T47D (cell line): ENCODE measurements at regions not wholly inside any gene's neighbourhood (a gene's known extent, or its start where the extent isn't known, plus 50 kb on each side); places are given as distances from the start of the nearest gene placed in this dataset.
"Not testable (repeated sequence)": the region's sequence is repeated elsewhere in the genome, so short reads cannot be mapped to it uniquely, and the experiment has no call there.

Source experiments
- DNase-seq, 2 experiments: peaks; one replicate each; pipeline versions ENCODE4 v3.0.0 to v3.0.0-alpha.2; 2011 to 2012; ENCODE audit warnings: low read depth in 1 of 2, low spot score in 1 of 2
- JUND ChIP-seq: IDR thresholded peaks from 2 replicates; pipeline ENCODE4 v1.6.1; 2012; ENCODE audit warnings: low read depth
- in situ Hi-C: cut with HindIII; loops from 2 replicates; pipeline ENCODE4 v1.10.0; 2016; ENCODE audit warnings: low sequenced_read_pairs, low pct_unique_long_range_greater_than_20kb

DNA sequence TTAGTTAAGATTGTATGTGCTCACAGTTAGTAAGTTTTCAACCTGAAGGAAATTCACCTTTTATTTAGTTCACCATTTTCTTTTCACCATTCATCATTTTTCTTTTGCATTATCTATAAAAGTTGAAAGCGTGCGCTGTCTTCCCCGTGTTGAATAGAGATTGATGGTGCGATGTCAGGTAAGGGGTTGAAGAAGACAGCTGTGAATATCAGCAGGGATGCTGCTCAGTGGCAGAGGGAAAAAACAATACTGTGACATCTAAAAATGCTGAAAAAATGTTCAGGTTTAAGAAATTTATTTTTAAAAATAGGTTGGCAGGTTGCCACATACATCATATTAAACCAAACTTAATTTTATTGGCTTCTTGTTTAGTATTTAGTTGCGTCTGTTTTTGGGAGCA lies 815.0 kb downstream of the DTWD2 start:
- in situ Hi-C loops, result no loop called here

GRCh38 chr5:118165619-118166018 lies 822.7 kb downstream of the DTWD2 start:
- in situ Hi-C loops, result no loop called here
- no peak for TF ChIP-seq JUND
- DNase-seq, result no peak

More for the DNA sequence above, 815.0 kb downstream of the DTWD2 start:
- DNase-seq, result no peak
- no peak for TF ChIP-seq JUND

- no peak for TF ChIP-seq JUND
- no peak for DNase-seq
- in situ Hi-C loops, result no loop called here
Measured at GRCh38 chr5:118156181-118156580, 832.2 kb downstream of the DTWD2 start.

DNA sequence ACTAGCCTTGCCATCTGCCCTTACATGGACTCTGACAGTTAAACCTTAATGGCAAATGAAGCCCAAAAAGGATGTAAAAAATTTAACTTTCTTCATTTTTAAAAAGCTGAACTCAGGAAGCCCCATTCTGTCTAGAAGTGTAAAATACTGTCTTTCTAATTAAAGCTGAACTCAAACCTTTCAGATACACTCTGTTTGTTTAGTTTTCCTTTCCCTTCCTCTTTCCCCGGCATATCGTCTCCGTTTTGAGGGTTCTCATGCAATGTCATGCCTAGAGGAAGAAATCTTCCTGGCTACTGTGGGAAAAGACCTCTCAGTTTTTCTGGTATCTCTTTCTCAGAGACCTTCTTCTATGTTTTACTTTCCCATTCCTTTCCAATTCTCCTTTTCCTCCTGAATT lies 841.5 kb downstream of the DTWD2 start:
- in situ Hi-C loops, result no loop called here
- no peak for TF ChIP-seq JUND
- DNase-seq, result no peak

GRCh38 chr5:118144540-118144939 lies 843.8 kb downstream of the DTWD2 start:
- no peak for DNase-seq
- no peak for TF ChIP-seq JUND
- in situ Hi-C loops, result no loop called here

DNA sequence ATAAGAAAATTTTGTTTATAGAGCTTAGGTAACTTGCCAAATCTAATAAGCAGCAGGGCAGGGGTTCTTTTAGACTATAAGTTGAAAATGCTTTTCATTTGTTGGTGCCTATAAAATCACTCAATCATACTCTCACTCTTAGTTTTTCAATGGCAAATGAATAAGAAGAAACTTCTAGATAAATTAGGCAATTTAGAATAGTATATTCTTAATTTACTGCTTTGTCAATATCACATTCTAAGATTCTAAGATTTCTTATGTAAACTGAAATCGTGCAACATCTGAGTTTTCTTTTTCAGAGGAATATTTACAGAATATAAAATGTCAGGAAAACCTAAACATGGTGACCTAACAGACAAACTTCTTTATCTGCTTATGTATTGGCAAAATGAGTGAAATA lies 849.0 kb downstream of the DTWD2 start:
- peak; percentile 80; the same call in 1 of the 2 replicates for TF ChIP-seq JUND
- in situ Hi-C loops, result no loop called here
- DNase-seq, result peak in 1 of 2 experiments; percentile 92

DNA sequence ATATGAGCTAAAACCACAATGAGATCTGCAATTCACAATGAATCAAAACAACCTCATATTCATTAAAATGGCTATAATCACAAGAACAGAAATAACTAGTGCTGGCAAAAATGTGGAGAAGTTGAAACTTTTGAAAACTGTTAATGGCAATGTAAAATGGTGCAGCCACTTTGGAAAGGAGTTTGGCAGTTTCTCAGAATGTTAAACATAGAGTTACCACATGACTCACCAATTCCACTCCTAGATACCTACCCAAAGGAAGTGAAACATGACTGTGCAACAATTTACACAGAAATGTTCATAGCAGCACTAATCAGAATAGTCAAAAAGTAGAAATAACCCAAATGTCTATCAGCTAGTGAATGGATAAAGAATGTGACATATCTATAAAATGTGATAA lies 862.2 kb downstream of the DTWD2 start:
- TF ChIP-seq JUND, result no peak
- DNase-seq, result no peak
- in situ Hi-C loops, result no loop called here

- no peak for DNase-seq
- in situ Hi-C loops, result no loop called here
- TF ChIP-seq JUND, result no peak
Measured at GRCh38 chr5:118125687-118126086, 862.7 kb downstream of the DTWD2 start.

DNA sequence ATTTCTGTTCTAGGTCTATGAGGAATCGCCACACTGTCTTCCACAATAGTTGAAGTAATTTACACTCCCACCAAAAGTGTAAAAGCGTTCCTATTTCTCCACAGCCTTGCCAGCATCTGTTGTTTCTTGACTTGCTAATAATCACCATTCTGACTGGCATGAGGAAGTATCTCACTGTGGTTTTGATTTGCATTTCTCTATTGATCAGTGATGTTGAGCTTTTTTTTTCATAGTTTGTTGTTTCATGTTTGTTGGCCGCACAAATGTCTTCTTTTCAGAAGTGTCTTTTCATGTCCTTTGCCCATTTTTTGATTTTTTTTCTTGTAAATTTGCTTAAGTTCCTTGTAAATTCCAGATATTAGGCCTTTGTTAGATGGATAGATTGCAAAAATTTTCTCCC lies 867.1 kb downstream of the DTWD2 start:
- TF ChIP-seq JUND, result no peak
- no peak for DNase-seq
- in situ Hi-C loops, result no loop called here

DNA sequence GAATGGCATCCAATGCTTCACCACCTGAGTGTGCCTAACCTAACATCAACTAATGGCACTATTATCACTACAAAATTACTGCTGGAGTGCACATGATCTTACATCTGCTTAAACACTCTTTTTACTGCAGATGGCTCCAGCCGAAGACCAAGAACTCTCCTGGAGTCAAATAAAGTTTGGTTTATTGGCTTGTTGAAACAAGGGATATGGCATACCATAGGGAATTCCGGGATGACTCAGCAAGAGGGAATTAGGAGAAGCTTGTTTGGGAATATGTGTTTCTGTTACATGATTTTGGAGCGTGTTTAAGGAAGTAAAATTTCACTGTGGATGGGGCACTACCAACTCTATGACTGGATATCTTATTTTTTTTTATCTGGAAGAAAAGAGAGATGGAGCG lies 872.6 kb downstream of the DTWD2 start:
- no peak for TF ChIP-seq JUND
- in situ Hi-C loops, result no loop called here

DNA sequence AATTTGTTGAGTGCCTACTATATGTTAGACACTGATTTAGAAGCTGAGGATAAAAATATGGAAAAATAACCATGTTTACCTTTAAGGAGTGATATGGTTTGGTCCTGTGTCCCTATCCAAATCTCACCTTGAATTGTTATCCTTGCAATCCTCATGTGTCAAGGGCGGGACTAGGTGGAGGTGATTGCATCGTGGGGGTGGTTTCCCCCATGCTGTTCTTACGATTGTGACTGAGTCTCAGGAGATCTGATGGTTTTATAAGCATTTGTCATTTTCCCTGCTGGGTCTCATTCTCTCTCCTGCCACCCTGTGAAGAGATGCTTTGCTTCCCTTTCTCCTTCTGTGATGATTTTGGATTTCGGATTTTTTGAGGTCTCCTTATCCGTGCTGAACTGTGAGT lies 876.4 kb downstream of the DTWD2 start:
- no peak for DNase-seq
- no peak for TF ChIP-seq JUND
- in situ Hi-C loops, result no loop called here

More for the DNA sequence above, 872.6 kb downstream of the DTWD2 start:
- DNase-seq, result peak in 1 of 2 experiments; percentile 51

DNA sequence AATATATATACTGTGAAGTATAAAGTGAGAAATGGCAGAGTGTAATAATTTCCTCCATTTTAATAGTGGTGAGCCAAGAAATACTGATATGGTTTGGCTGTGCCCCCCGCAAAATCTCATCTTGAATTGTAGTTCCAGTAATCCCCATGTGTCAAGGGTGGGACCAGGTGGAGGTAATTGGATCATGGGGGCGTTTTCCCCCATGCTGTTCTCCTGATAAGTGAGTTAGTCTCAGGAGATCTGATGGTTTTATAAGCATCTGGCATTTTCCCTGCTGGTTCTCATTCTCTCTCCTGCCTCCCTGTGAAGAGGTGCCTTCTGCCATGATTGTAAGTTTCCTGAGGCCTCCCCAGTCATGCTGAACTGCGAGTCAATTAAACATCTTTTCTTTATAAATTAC lies 881.1 kb downstream of the DTWD2 start:
- in situ Hi-C loops, result not testable (repeated sequence)

GRCh38 chr5:118098716-118099115 lies 889.6 kb downstream of the DTWD2 start:
- in situ Hi-C loops, result no loop called here
- no peak for DNase-seq
- no peak for TF ChIP-seq JUND

More for the DNA sequence above, 881.1 kb downstream of the DTWD2 start:
- not testable (repeated sequence) for DNase-seq

DNA sequence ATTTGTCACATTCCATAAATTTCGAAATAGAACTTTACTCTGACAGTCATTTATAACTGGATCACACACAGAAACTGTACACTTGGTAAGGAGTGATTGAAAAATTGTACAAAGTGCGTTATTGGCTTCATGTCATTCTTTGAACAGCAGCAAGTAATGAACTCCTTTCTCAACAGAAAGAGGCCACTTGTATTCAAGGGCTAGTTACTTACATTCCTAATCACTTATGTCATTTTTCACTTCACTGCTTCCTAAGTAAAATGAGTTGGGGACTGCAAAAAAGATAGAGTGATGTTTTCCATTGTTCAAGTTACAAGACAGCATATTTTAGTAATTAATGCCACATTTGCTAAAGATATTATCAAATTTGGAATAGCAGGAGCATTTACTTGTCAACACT lies 893.2 kb downstream of the DTWD2 start:
- DNase-seq, result no peak
- in situ Hi-C loops, result no loop called here

DNA sequence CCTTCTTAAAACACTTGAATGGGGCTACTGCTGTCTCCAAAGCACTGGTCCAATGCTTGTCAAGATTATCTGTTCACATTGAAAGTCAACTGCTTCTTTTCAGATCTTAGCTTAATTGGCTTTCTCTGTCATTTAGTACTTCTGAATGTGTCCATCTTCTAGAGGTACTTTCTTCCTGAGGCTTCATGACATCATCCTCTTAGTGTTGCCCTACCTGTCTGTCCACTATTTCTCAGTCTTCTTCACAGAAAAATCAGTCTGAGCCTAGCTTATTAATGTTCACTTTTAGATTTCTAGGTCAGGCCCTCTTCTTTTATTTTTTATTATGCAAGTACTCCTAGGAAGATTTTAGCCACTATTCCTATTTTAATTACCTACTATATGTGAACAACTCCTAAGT lies 899.9 kb downstream of the DTWD2 start:
- in situ Hi-C loops, result no loop called here
- peak in 1 of 2 experiments; percentile 59 for DNase-seq
- TF ChIP-seq JUND, result no peak

More for the DNA sequence above, 893.2 kb downstream of the DTWD2 start:
- TF ChIP-seq JUND, result no peak
